HS-27A (cell line): ENCODE measurements at regions not wholly inside any gene's neighbourhood (a gene's known extent, or its start where the extent isn't known, plus 50 kb on each side); places are given as distances from the start of the nearest gene placed in this dataset.
"Not testable (repeated sequence)": the region's sequence is repeated elsewhere in the genome, so short reads cannot be mapped to it uniquely, and the experiment has no call there.

Experiments used
- DNase-seq: peaks from one replicate; pipeline ENCODE4 v3.0.0-alpha.2; 2012; ENCODE audit warnings: low read depth, missing footprints

- DNase-seq = no peak
Measured at GRCh38 chr4:30837861-30838260, 117.7 kb downstream of the PCDH7 start.

- no peak for DNase-seq
Measured at GRCh38 chr4:30838331-30838730, 118.2 kb downstream of the PCDH7 start.

- DNase-seq = no peak
Measured at GRCh38 chr4:30839583-30840520, 119.7 kb downstream of the PCDH7 start.

GRCh38 chr4:30840571-30840970 lies 120.4 kb downstream of the PCDH7 start:
- no peak for DNase-seq

GRCh38 chr4:30842142-30842541 lies 122.0 kb downstream of the PCDH7 start:
- DNase-seq = no peak

GRCh38 chr4:30842689-30843088 lies 122.5 kb downstream of the PCDH7 start:
- DNase-seq = no peak

- DNase-seq = no peak
Measured at GRCh38 chr4:30844861-30845582, 124.9 kb downstream of the PCDH7 start.

- no peak for DNase-seq
Measured at GRCh38 chr4:30847167-30847566, 127.0 kb downstream of the PCDH7 start.

GRCh38 chr4:30847958-30848357 lies 127.8 kb downstream of the PCDH7 start:
- no peak for DNase-seq

GRCh38 chr4:30854531-30854930 lies 134.4 kb downstream of the PCDH7 start:
- no peak for DNase-seq

GRCh38 chr4:30855232-30855631 lies 135.1 kb downstream of the PCDH7 start:
- DNase-seq = no peak

GRCh38 chr4:30856795-30857564 lies 136.8 kb downstream of the PCDH7 start:
- no peak for DNase-seq

GRCh38 chr4:30860978-30861377 lies 140.8 kb downstream of the PCDH7 start:
- DNase-seq = no peak

GRCh38 chr4:30862196-30862595 lies 142.0 kb downstream of the PCDH7 start:
- DNase-seq = no peak

- DNase-seq = no peak
Measured at GRCh38 chr4:30863021-30863420, 142.9 kb downstream of the PCDH7 start.

GRCh38 chr4:30865691-30866090 lies 145.5 kb downstream of the PCDH7 start:
- DNase-seq = no peak

GRCh38 chr4:30866346-30866745 lies 146.2 kb downstream of the PCDH7 start:
- DNase-seq = no peak

- no peak for DNase-seq
Measured at GRCh38 chr4:30866907-30867306, 146.7 kb downstream of the PCDH7 start.

GRCh38 chr4:30867427-30867826 lies 147.3 kb downstream of the PCDH7 start:
- no peak for DNase-seq

GRCh38 chr4:30868111-30868895 lies 148.1 kb downstream of the PCDH7 start:
- no peak for DNase-seq

- DNase-seq = not testable (repeated sequence)
Measured at GRCh38 chr4:30869387-30869786, 149.2 kb downstream of the PCDH7 start.

GRCh38 chr4:30870513-30870912 lies 150.3 kb downstream of the PCDH7 start:
- DNase-seq = no peak
